AG04450 (cell line): ENCODE measurements at regions not wholly inside any gene's neighbourhood (a gene's known extent, or its start where the extent isn't known, plus 50 kb on each side); places are given as distances from the start of the nearest gene placed in this dataset.

Experiments used
- CTCF ChIA-PET: fragments of 300-600, 350-600 bp; formaldehyde crosslinking; extraction: SDS; loops from one replicate; lab custom pipeline; 2022; ENCODE audit warnings: antibody characterized with exemption, inconsistent platforms; lab: Charles Lee
- POLR2A ChIA-PET: fragments of 350-600 bp; formaldehyde crosslinking; extraction: SDS; loops from one replicate; lab custom pipeline; 2021; ENCODE audit warnings: antibody characterized with exemption, inconsistent platforms; lab: Yijun Ruan, JAX
- DNase-seq: peaks from one replicate; pipeline ENCODE4 v3.0.0-alpha.2; 2011; ENCODE audit warnings: low read depth, low spot score
- H3K27ac ChIP-seq: one replicate; pipeline ENCODE4 v1.5.1; 2012; ENCODE audit warnings: low read depth, low read length, control low read depth
- H3K27me3 ChIP-seq: one replicate; pipeline ENCODE4 v1.6.0; 2012; ENCODE audit warnings: low read length; ENCODE audit not compliant: control insufficient read depth, insufficient read depth
- H3K4me3 ChIP-seq: 2 replicates; pipeline ENCODE4 v1.5.1; 2011; ENCODE audit warnings: mild to moderate bottlenecking, low read depth, low read length, control low read depth
- H3K9me3 ChIP-seq: 2 replicates; pipeline ENCODE4 v1.5.1; 2012; ENCODE audit warnings: low read length; ENCODE audit not compliant: control insufficient read depth, insufficient read depth
- CTCF ChIP-seq: IDR thresholded peaks from 2 replicates; pipeline ENCODE4 v1.5.1; 2011; ENCODE audit warnings: low read depth, low read length, control low read depth, inconsistent platforms

GRCh38 chr6:125480146-125480545 is 178.4 kb upstream of the HDDC2 start:
- POLR2A ChIA-PET = no interaction called here
- TF ChIP-seq CTCF = no peak
- Histone ChIP-seq H3K27ac (no peak overlapping the region), H3K9me3 (no peaks in the 10 kb centered on the region), H3K4me3 (no peak overlapping the region), H3K27me3 (no peaks in the 10 kb centered on the region)
- no peak for DNase-seq
- CTCF ChIA-PET = no interaction called here

- H3K27me3 ChIP-seq = no peaks in the 10 kb centered on the region
These were observed 178.8 kb upstream of the HDDC2 start for GRCh38 chr6:125480571-125480970.

GRCh38 chr6:125481056-125481455 is 179.3 kb upstream of the HDDC2 start:
- no peak overlapping the region for H3K27ac ChIP-seq
- no peak for TF ChIP-seq CTCF
- H3K9me3 ChIP-seq = no peaks in the 10 kb centered on the region
- H3K4me3 ChIP-seq = no peak overlapping the region
- ChIA-PET CTCF (no interaction called here), POLR2A (no interaction called here)
- no peak for DNase-seq
- no peaks in the 10 kb centered on the region for H3K27me3 ChIP-seq

More at GRCh38 chr6:125480571-125480970, 178.8 kb upstream of the HDDC2 start:
- CTCF ChIA-PET = no interaction called here
- no peak overlapping the region for H3K27ac ChIP-seq
- no peak for TF ChIP-seq CTCF
- DNase-seq = no peak
- no peaks in the 10 kb centered on the region for H3K9me3 ChIP-seq
- POLR2A ChIA-PET = no interaction called here
- no peak overlapping the region for H3K4me3 ChIP-seq

- CTCF ChIA-PET = no interaction called here
- no peak for TF ChIP-seq CTCF
These were observed 184.0 kb upstream of the HDDC2 start for GRCh38 chr6:125485757-125486156.

GRCh38 chr6:125486881-125487280 is 185.1 kb upstream of the HDDC2 start:
- DNase-seq = no peak
- no peak for TF ChIP-seq CTCF
- Histone ChIP-seq H3K4me3 (no peak overlapping the region), H3K9me3 (no peaks in the 10 kb centered on the region), H3K27me3 (no peaks in the 10 kb centered on the region), H3K27ac (no peak overlapping the region)
- ChIA-PET CTCF (no interaction called here), POLR2A (no interaction called here)

More at GRCh38 chr6:125485757-125486156, 184.0 kb upstream of the HDDC2 start:
- POLR2A ChIA-PET = no interaction called here
- no peak overlapping the region for H3K27ac ChIP-seq
- DNase-seq = no peak
- no peaks in the 10 kb centered on the region for H3K9me3 ChIP-seq
- H3K4me3 ChIP-seq = no peak overlapping the region
- no peaks in the 10 kb centered on the region for H3K27me3 ChIP-seq
